ENCODE measurements at regions not wholly inside any gene's neighbourhood (a gene's known extent, or its start where the extent isn't known, plus 50 kb on each side); places are given as distances from the start of the nearest gene placed in this dataset.

GRCh38 chr3:95044101-95044500 lies 981.2 kb downstream of the NSUN3 start:
- TF ChIP-seq CTCF (IDR thresholded peaks at IDR 0.05; ENCODE audit: insufficient read depth, low read length, poor library complexity, severe bottlenecking) (no peak), EZH2phosphoT487 (conservative IDR thresholded peaks at IDR 0.05; ENCODE audit: low read length) (no peak)
